ENCODE measurements at regions not wholly inside any gene's neighbourhood (a gene's known extent, or its start where the extent isn't known, plus 50 kb on each side); places are given as distances from the start of the nearest gene placed in this dataset.

- DNase-seq: no peak
Measured at GRCh38 chr16:62543516-62543915, 507.3 kb upstream of the CDH8 start.

- no peak for DNase-seq
Measured at GRCh38 chr16:62539657-62540056, 503.4 kb upstream of the CDH8 start.

GRCh38 chr16:62530426-62530825 lies 494.2 kb upstream of the CDH8 start:
- no peak for DNase-seq

- DNase-seq: no peak
Measured at GRCh38 chr16:62516001-62516400, 479.8 kb upstream of the CDH8 start.

GRCh38 chr16:62503073-62503472 lies 466.8 kb upstream of the CDH8 start:
- DNase-seq: no peak

GRCh38 chr16:62478903-62479458 lies 442.7 kb upstream of the CDH8 start:
- no peak for DNase-seq

- DNase-seq: no peak
Measured at GRCh38 chr16:62477796-62478195, 441.6 kb upstream of the CDH8 start.

GRCh38 chr16:62475573-62475972 lies 439.3 kb upstream of the CDH8 start:
- DNase-seq: no peak

- DNase-seq: no peak
Measured at GRCh38 chr16:62462971-62463370, 426.7 kb upstream of the CDH8 start.

GRCh38 chr16:62450291-62450690 lies 414.1 kb upstream of the CDH8 start:
- DNase-seq: no peak

GRCh38 chr16:62445909-62446308 lies 409.7 kb upstream of the CDH8 start:
- no peak for DNase-seq

- no peak for DNase-seq
Measured at GRCh38 chr16:62424206-62424605, 388.0 kb upstream of the CDH8 start.

GRCh38 chr16:62408760-62409159 lies 372.5 kb upstream of the CDH8 start:
- DNase-seq: no peak

GRCh38 chr16:62406387-62406786 lies 370.1 kb upstream of the CDH8 start:
- no peak for DNase-seq

- no peak for DNase-seq
Measured at GRCh38 chr16:62404842-62405611, 368.8 kb upstream of the CDH8 start.

GRCh38 chr16:62392698-62393097 lies 356.5 kb upstream of the CDH8 start:
- no peak for DNase-seq

- DNase-seq: no peak
Measured at GRCh38 chr16:62391940-62392339, 355.7 kb upstream of the CDH8 start.

- DNase-seq: no peak
Measured at GRCh38 chr16:62391134-62391533, 354.9 kb upstream of the CDH8 start.

GRCh38 chr16:62390214-62390613 lies 354.0 kb upstream of the CDH8 start:
- no peak for DNase-seq

- no peak for DNase-seq
Measured at GRCh38 chr16:62386411-62386810, 350.2 kb upstream of the CDH8 start.

GRCh38 chr16:62383941-62384340 lies 347.7 kb upstream of the CDH8 start:
- no peak for DNase-seq

- no peak for DNase-seq
Measured at GRCh38 chr16:62370445-62370844, 334.2 kb upstream of the CDH8 start.

- peak in 1 of 58 donors; percentile 43 for DNase-seq
Measured at GRCh38 chr16:62363501-62363900, 327.3 kb upstream of the CDH8 start.
